Neural cell (in vitro differentiated cells): ENCODE measurements at regions not wholly inside any gene's neighbourhood (a gene's known extent, or its start where the extent isn't known, plus 50 kb on each side); places are given as distances from the start of the nearest gene placed in this dataset.

Experiments
- H2AFZ ChIP-seq: fragments of 200-600, 300-800 bp; sonication (generic), shearing (Covaris generic); 2 replicates; pipeline ENCODE4 v1.6.0; 2014; ENCODE audit warnings: low read depth, mild to moderate bottlenecking, antibody characterized with exemption, low read length, moderate library complexity
- H3F3A ChIP-seq: fragments of 200-600 bp; shearing (Covaris generic); 2 replicates; pipeline ENCODE4 v1.6.1; 2016; ENCODE audit warnings: mild to moderate bottlenecking, moderate library complexity, mixed read lengths, antibody characterized with exemption, low read length; ENCODE audit not compliant: insufficient read depth, poor library complexity, severe bottlenecking
- H3K27ac ChIP-seq: fragments of 200-600, 300-800 bp; sonication (generic), shearing (Covaris generic); 2 replicates; pipeline ENCODE4 v1.5.1; 2014; ENCODE audit warnings: mild to moderate bottlenecking, low read length, moderate library complexity
- H3K27me3 ChIP-seq: fragments of 300-800, 200-600 bp; sonication (generic), shearing (Covaris generic); 2 replicates; pipeline ENCODE4 v1.6.0; 2014; ENCODE audit warnings: mild to moderate bottlenecking, low read depth, low read length, moderate library complexity; ENCODE audit not compliant: insufficient read depth
- H3K36me3 ChIP-seq: fragments of 300-800, 200-600 bp; sonication (generic), shearing (Covaris generic); 2 replicates; pipeline ENCODE4 v1.5.1; 2014; ENCODE audit warnings: mild to moderate bottlenecking, antibody characterized with exemption, low read length, moderate library complexity; ENCODE audit not compliant: insufficient read depth
- H3K4me2 ChIP-seq: fragments of 300-800, 200-600 bp; sonication (generic), shearing (Covaris generic); 2 replicates; pipeline ENCODE4 v1.6.0; 2014; ENCODE audit warnings: mild to moderate bottlenecking, low read length
- H3K4me3 ChIP-seq: fragments of 300-800, 200-600 bp; sonication (generic), shearing (Covaris generic); 2 replicates; pipeline ENCODE4 v1.5.1; 2014; ENCODE audit warnings: mild to moderate bottlenecking, low read length, moderate library complexity
- H3K79me2 ChIP-seq: fragments of 200-600 bp; shearing (Covaris generic); replicated peaks from 2 replicates; pipeline ENCODE4 v1.6.0; 2014; ENCODE audit warnings: mild to moderate bottlenecking, low read length, moderate library complexity; ENCODE audit not compliant: insufficient read depth
- H3K9ac ChIP-seq: fragments of 300-800, 200-600 bp; sonication (generic), shearing (Covaris generic); 2 replicates; pipeline ENCODE4 v1.6.1; 2016; ENCODE audit warnings: mild to moderate bottlenecking, low read length, mixed read lengths
- H3K9me2 ChIP-seq: fragments of 200-600 bp; shearing (Covaris generic); 2 replicates; pipeline ENCODE4 v1.6.1; 2016; ENCODE audit warnings: mild to moderate bottlenecking, low read length, mixed read lengths; ENCODE audit not compliant: insufficient read depth
- H3K9me3 ChIP-seq: fragments of 200-600, 300-800 bp; sonication (generic), shearing (Covaris generic); 2 replicates; pipeline ENCODE4 v1.6.1; 2016; ENCODE audit warnings: mild to moderate bottlenecking, mixed run types, low read length, moderate library complexity, mixed read lengths
- H4K20me1 ChIP-seq: fragments of 200-600 bp; shearing (Covaris generic); 2 replicates; pipeline ENCODE4 v1.6.1; 2016; ENCODE audit warnings: mild to moderate bottlenecking, mixed run types; ENCODE audit not compliant: insufficient read depth
- CTCF ChIP-seq: fragments of 450-650 bp; IDR thresholded peaks from 2 replicates; pipeline ENCODE4 v1.5.1; 2014; ENCODE audit warnings: antibody characterized with exemption, mild to moderate bottlenecking, moderate library complexity; ENCODE audit not compliant: poor library complexity, severe bottlenecking
- EP300 ChIP-seq: fragments of 450-650 bp; conservative IDR thresholded peaks from 2 replicates; pipeline ENCODE4 v1.6.1; 2014; ENCODE audit warnings: antibody characterized with exemption, mild to moderate bottlenecking, moderate library complexity; ENCODE audit not compliant: poor library complexity, severe bottlenecking
- EZH2 ChIP-seq: fragments of 200-600, 300-800 bp; shearing (Covaris generic), sonication (generic); IDR thresholded peaks from 2 replicates; pipeline ENCODE4 v1.6.1; 2014; ENCODE audit warnings: antibody characterized with exemption, low read length, borderline replicate concordance, mild to moderate bottlenecking; ENCODE audit not compliant: insufficient read depth, poor library complexity, severe bottlenecking
- MXI1 ChIP-seq: fragments of 450-650 bp; conservative IDR thresholded peaks from 2 replicates; pipeline ENCODE4 v1.6.1; 2014; ENCODE audit warnings: antibody characterized with exemption, mild to moderate bottlenecking; ENCODE audit not compliant: poor library complexity, severe bottlenecking
- POLR2AphosphoS5 ChIP-seq: IDR thresholded peaks from 2 replicates; pipeline ENCODE4 v1.6.1; 2012
- RAD21 ChIP-seq: fragments of 450-650 bp; conservative IDR thresholded peaks from 2 replicates; pipeline ENCODE4 v1.6.1; 2014; ENCODE audit warnings: antibody characterized with exemption, mild to moderate bottlenecking, moderate library complexity
- REST ChIP-seq: IDR thresholded peaks from 2 replicates; pipeline ENCODE4 v1.6.1; 2012; ENCODE audit warnings: borderline replicate concordance
- SMC3 ChIP-seq: fragments of 450-650 bp; conservative IDR thresholded peaks from 2 replicates; pipeline ENCODE4 v1.6.1; 2014; ENCODE audit warnings: antibody characterized with exemption, mild to moderate bottlenecking, moderate library complexity; ENCODE audit not compliant: poor library complexity
- TAF1 ChIP-seq: IDR thresholded peaks from 2 replicates; pipeline ENCODE4 v1.6.1; 2012; ENCODE audit warnings: low read depth

GRCh38 chr2:41543726-41544125 is 504.1 kb upstream of the PKDCC start:
- Histone ChIP-seq H3K9ac (no peak overlapping the region), H3K27ac (no peak overlapping the region), H3K27me3 (no peaks in the 10 kb centered on the region), H2AFZ (no peak overlapping the region), H3K79me2 (no peaks in the 10 kb centered on the region), H3K9me2 (no peaks in the 10 kb centered on the region), H3K36me3 (no peaks in the 10 kb centered on the region), H3K9me3 (no peaks in the 10 kb centered on the region), H3K4me2 (no peak overlapping the region), H3K4me3 (no peak overlapping the region), H4K20me1 (no peaks in the 10 kb centered on the region), H3F3A (no peaks in the 10 kb centered on the region)
- TF ChIP-seq TAF1 (no peak), EP300 (no peak), RAD21 (no peak), MXI1 (no peak), EZH2 (no peak), POLR2AphosphoS5 (no peak), CTCF (no peak), REST (no peak), SMC3 (no peak)

DNA sequence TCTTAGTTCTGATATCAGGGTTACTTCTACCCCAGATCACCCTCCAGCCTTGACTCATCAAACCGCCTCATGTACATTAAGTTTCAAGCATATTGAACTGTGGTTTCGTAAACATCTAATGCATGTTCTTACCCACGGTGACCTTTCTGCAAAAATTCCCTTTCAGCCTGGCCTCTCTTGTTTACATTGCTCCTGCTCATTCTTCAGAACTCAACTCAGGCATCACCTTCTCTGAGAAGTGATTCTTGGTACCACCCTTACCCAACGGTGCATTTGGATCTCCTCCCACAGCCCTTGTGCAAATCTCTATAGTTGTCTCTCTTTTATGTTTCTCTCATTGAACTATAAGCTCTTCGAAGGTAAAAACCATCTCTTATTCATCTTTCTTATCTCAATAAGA is 503.1 kb upstream of the PKDCC start:
- Histone ChIP-seq H3F3A (no peaks in the 10 kb centered on the region), H3K27me3 (no peaks in the 10 kb centered on the region), H3K9ac (no peak overlapping the region), H3K4me3 (no peak overlapping the region), H3K79me2 (no peaks in the 10 kb centered on the region), H2AFZ (no peak overlapping the region), H3K4me2 (no peak overlapping the region), H4K20me1 (no peaks in the 10 kb centered on the region), H3K9me3 (no peaks in the 10 kb centered on the region), H3K36me3 (no peaks in the 10 kb centered on the region), H3K9me2 (no peaks in the 10 kb centered on the region), H3K27ac (no peak overlapping the region)
- TF ChIP-seq POLR2AphosphoS5 = no peak
- TF ChIP-seq EP300 = no peak
- TF ChIP-seq EZH2 = no peak
- TF ChIP-seq MXI1 = no peak
- no peak for TF ChIP-seq CTCF
- no peak for TF ChIP-seq RAD21
- TF ChIP-seq TAF1 = no peak
- no peak for TF ChIP-seq SMC3
- TF ChIP-seq REST = no peak
